ENCODE measurements at regions not wholly inside any gene's neighbourhood (a gene's known extent, or its start where the extent isn't known, plus 50 kb on each side); places are given as distances from the start of the nearest gene placed in this dataset.

GRCh38 chr9:107954312-107954711 is 464.7 kb upstream of the KLF4 start:
- H3K4me1 Mint-ChIP-seq = no peaks in the 10 kb centered on the region
- H3K4me3 Mint-ChIP-seq = no peak overlapping the region
- peaks cover 8% of the 10 kb centered on the region for H3K27me3 Mint-ChIP-seq (ENCODE audit: low read depth, poor library complexity)

GRCh38 chr9:107953556-107954125 is 464.1 kb upstream of the KLF4 start:
- peaks cover 4% of the 10 kb centered on the region for H3K36me3 Mint-ChIP-seq (ENCODE audit: low read depth)
- TF ChIP-seq CTCF (IDR thresholded peaks at IDR 0.05) = no peak
- no peaks in the 10 kb centered on the region for H3K4me1 Mint-ChIP-seq

More at GRCh38 chr9:107954312-107954711, 464.7 kb upstream of the KLF4 start:
- Mint-ChIP-seq H3K9me3 (peaks cover 26% of the 10 kb centered on the region), H3K36me3 (ENCODE audit: low read depth) (peaks cover 4% of the 10 kb centered on the region), H3K27ac (no peak overlapping the region)
- TF ChIP-seq CTCF (IDR thresholded peaks at IDR 0.05) = no peak
- no peak for DNase-seq

GRCh38 chr9:107952773-107953172 is 463.2 kb upstream of the KLF4 start:
- Mint-ChIP-seq H3K4me1 (no peaks in the 10 kb centered on the region), H3K27ac (no peak overlapping the region), H3K36me3 (ENCODE audit: low read depth) (peaks cover 4% of the 10 kb centered on the region), H3K9me3 (peaks cover 26% of the 10 kb centered on the region), H3K4me3 (no peak overlapping the region), H3K27me3 (ENCODE audit: low read depth, poor library complexity) (peaks cover 11% of the 10 kb centered on the region)
- no peak for TF ChIP-seq CTCF (IDR thresholded peaks at IDR 0.05)
- no peak for DNase-seq

More at GRCh38 chr9:107953556-107954125, 464.1 kb upstream of the KLF4 start:
- H3K27me3 Mint-ChIP-seq (ENCODE audit: low read depth, poor library complexity) = peaks cover 8% of the 10 kb centered on the region
- no peak overlapping the region for H3K4me3 Mint-ChIP-seq
- H3K9me3 Mint-ChIP-seq = peaks cover 26% of the 10 kb centered on the region
- no peak overlapping the region for H3K27ac Mint-ChIP-seq
- no peak for DNase-seq

- no peak for DNase-seq
- Mint-ChIP-seq H3K36me3 (ENCODE audit: low read depth) (peaks cover 4% of the 10 kb centered on the region), H3K27ac (no peak overlapping the region), H3K4me3 (no peak overlapping the region), H3K4me1 (no peaks in the 10 kb centered on the region), H3K27me3 (ENCODE audit: low read depth, poor library complexity) (peaks cover 11% of the 10 kb centered on the region), H3K9me3 (peaks cover 26% of the 10 kb centered on the region)
- TF ChIP-seq CTCF (IDR thresholded peaks at IDR 0.05) = no peak
Observed at GRCh38 chr9:107951511-107951910, 461.9 kb upstream of the KLF4 start.

- no peak for DNase-seq
- H3K27ac Mint-ChIP-seq = no peak overlapping the region
- no peak for TF ChIP-seq CTCF (IDR thresholded peaks at IDR 0.05)
- H3K4me1 Mint-ChIP-seq = no peaks in the 10 kb centered on the region
- H3K4me3 Mint-ChIP-seq = no peak overlapping the region
- H3K36me3 Mint-ChIP-seq (ENCODE audit: low read depth) = peaks cover 4% of the 10 kb centered on the region
- peaks cover 7% of the 10 kb centered on the region for H3K27me3 Mint-ChIP-seq (ENCODE audit: low read depth, poor library complexity)
- peaks cover 26% of the 10 kb centered on the region for H3K9me3 Mint-ChIP-seq
Observed at GRCh38 chr9:107949061-107949460, 459.5 kb upstream of the KLF4 start.

GRCh38 chr9:107948601-107949000 is 459.0 kb upstream of the KLF4 start:
- Mint-ChIP-seq H3K4me3 (no peak overlapping the region), H3K36me3 (ENCODE audit: low read depth) (peaks cover 4% of the 10 kb centered on the region), H3K4me1 (no peaks in the 10 kb centered on the region), H3K27me3 (ENCODE audit: low read depth, poor library complexity) (peaks cover 7% of the 10 kb centered on the region), H3K9me3 (peaks cover 26% of the 10 kb centered on the region), H3K27ac (no peak overlapping the region)
- TF ChIP-seq CTCF (IDR thresholded peaks at IDR 0.05) = no peak
- DNase-seq = no peak

Data from nephron progenitor cell (in vitro differentiated cells).